Stimulated activated naive CD8-positive, alpha-beta T cell treated with anti-CD3 and anti-CD28 coated beads, Interleukin-15, Interleukin-2, amounts not matched to agents 100 U/mL and 50 U/mL, for 24 hours (primary cell): ENCODE measurements at regions not wholly inside any gene's neighbourhood (a gene's known extent, or its start where the extent isn't known, plus 50 kb on each side); places are given as distances from the start of the nearest gene placed in this dataset.

Experiments used
- ATAC-seq: fragments of 150-1000 bp; cut with Tn5 transposase; one replicate; pipeline ENCODE4 v1.10.0; 2021
- DNase-seq: peaks from one replicate; pipeline ENCODE4 v3.0.0; 2021

- DNase-seq (no peak), ATAC-seq (no peak)
Measured at GRCh38 chr21:41045534-41046268, 122.3 kb upstream of the BACE2 start.

GRCh38 chr21:41048145-41048544, 119.8 kb upstream of the BACE2 start:
- DNase-seq (no peak), ATAC-seq (no peak)

GRCh38 chr21:41048623-41049022, 119.3 kb upstream of the BACE2 start:
- DNase-seq (no peak), ATAC-seq (no peak)

- no peak for ATAC-seq
- DNase-seq, result no peak
Measured at GRCh38 chr21:41052820-41053555, 115.0 kb upstream of the BACE2 start.

- DNase-seq (no peak), ATAC-seq (no peak)
Measured at GRCh38 chr21:41054018-41054578, 113.9 kb upstream of the BACE2 start.

GRCh38 chr21:41055266-41055665, 112.7 kb upstream of the BACE2 start:
- ATAC-seq, result no peak
- DNase-seq, result no peak

- no peak for ATAC-seq
Measured at GRCh38 chr21:41059871-41060270, 108.1 kb upstream of the BACE2 start.

GRCh38 chr21:41061701-41062100, 106.3 kb upstream of the BACE2 start:
- DNase-seq, result no peak
- no peak for ATAC-seq

More at GRCh38 chr21:41059871-41060270, 108.1 kb upstream of the BACE2 start:
- DNase-seq, result no peak

- no peak for DNase-seq
- no peak for ATAC-seq
Measured at GRCh38 chr21:41064334-41064791, 103.6 kb upstream of the BACE2 start.

GRCh38 chr21:41064951-41065350, 103.0 kb upstream of the BACE2 start:
- ATAC-seq, result no peak

GRCh38 chr21:41065539-41065938, 102.4 kb upstream of the BACE2 start:
- ATAC-seq (no peak), DNase-seq (no peak)

More at GRCh38 chr21:41064951-41065350, 103.0 kb upstream of the BACE2 start:
- no peak for DNase-seq

GRCh38 chr21:41066086-41066938, 101.6 kb upstream of the BACE2 start:
- ATAC-seq (no peak), DNase-seq (no peak)

GRCh38 chr21:41067709-41068108, 100.3 kb upstream of the BACE2 start:
- no peak for DNase-seq
- no peak for ATAC-seq

- no peak for ATAC-seq
Measured at GRCh38 chr21:41068496-41068895, 99.5 kb upstream of the BACE2 start.

GRCh38 chr21:41068967-41069642, 98.9 kb upstream of the BACE2 start:
- DNase-seq, result peak; percentile 82
- peak; percentile 79 for ATAC-seq

More at GRCh38 chr21:41068496-41068895, 99.5 kb upstream of the BACE2 start:
- no peak for DNase-seq

GRCh38 chr21:41070284-41070683, 97.7 kb upstream of the BACE2 start:
- no peak for DNase-seq
- no peak for ATAC-seq

GRCh38 chr21:41071258-41072171, 96.4 kb upstream of the BACE2 start:
- ATAC-seq, result no peak
- DNase-seq, result no peak

- ATAC-seq, result no peak
- no peak for DNase-seq
Measured at GRCh38 chr21:41073558-41073957, 94.4 kb upstream of the BACE2 start.

- no peak for ATAC-seq
- DNase-seq, result no peak
Measured at GRCh38 chr21:41074396-41075184, 93.4 kb upstream of the BACE2 start.

- ATAC-seq, result no peak
Measured at GRCh38 chr21:41075656-41076055, 92.3 kb upstream of the BACE2 start.

More at GRCh38 chr21:41075656-41076055, 92.3 kb upstream of the BACE2 start:
- DNase-seq, result no peak
